Right renal cortex interstitium (tissue), 3 donors: ENCODE measurements at regions not wholly inside any gene's neighbourhood (a gene's known extent, or its start where the extent isn't known, plus 50 kb on each side); places are given as distances from the start of the nearest gene placed in this dataset.

ENCODE experiments used
- DNase-seq, 3 donors: peaks; one replicate each; pipeline ENCODE4 v3.0.0-alpha.2; 2013; ENCODE audit warnings: low read depth in 3 of 3, low spot score in 2 of 3

GRCh38 chr2:5093056-5093455 is 599.1 kb upstream of the SOX11 start:
- DNase-seq = no peak

- no peak for DNase-seq
Measured at GRCh38 chr2:5093518-5093917, 598.7 kb upstream of the SOX11 start.

- DNase-seq = no peak
Measured at GRCh38 chr2:5094192-5094591, 598.0 kb upstream of the SOX11 start.

- DNase-seq = no peak
Measured at GRCh38 chr2:5098286-5098685, 593.9 kb upstream of the SOX11 start.

GRCh38 chr2:5102823-5103222 is 589.4 kb upstream of the SOX11 start:
- DNase-seq = no peak

GRCh38 chr2:5111581-5111980 is 580.6 kb upstream of the SOX11 start:
- DNase-seq = peak in 2 of 3 donors; percentile 5 to 19

- DNase-seq = no peak
Measured at GRCh38 chr2:5119046-5119445, 573.1 kb upstream of the SOX11 start.

GRCh38 chr2:5121121-5121520 is 571.1 kb upstream of the SOX11 start:
- DNase-seq = no peak

GRCh38 chr2:5121642-5122041 is 570.5 kb upstream of the SOX11 start:
- DNase-seq = peak in 2 of 3 donors; percentile 4 to 10

GRCh38 chr2:5123582-5124196 is 568.5 kb upstream of the SOX11 start:
- DNase-seq = no peak

GRCh38 chr2:5125017-5125730 is 567.0 kb upstream of the SOX11 start:
- DNase-seq = no peak

GRCh38 chr2:5132281-5132680 is 559.9 kb upstream of the SOX11 start:
- DNase-seq = no peak

- no peak for DNase-seq
Measured at GRCh38 chr2:5140347-5140746, 551.8 kb upstream of the SOX11 start.

- no peak for DNase-seq
Measured at GRCh38 chr2:5144159-5144558, 548.0 kb upstream of the SOX11 start.

- no peak for DNase-seq
Measured at GRCh38 chr2:5145053-5145452, 547.1 kb upstream of the SOX11 start.

- DNase-seq = no peak
Measured at GRCh38 chr2:5145801-5146200, 546.4 kb upstream of the SOX11 start.

- DNase-seq = no peak
Measured at GRCh38 chr2:5148392-5149085, 543.6 kb upstream of the SOX11 start.

GRCh38 chr2:5150871-5151270 is 541.3 kb upstream of the SOX11 start:
- DNase-seq = no peak

- peak in 1 of 3 donors; percentile 13 for DNase-seq
Measured at GRCh38 chr2:5164776-5165525, 527.2 kb upstream of the SOX11 start.

GRCh38 chr2:5172923-5173322 is 519.3 kb upstream of the SOX11 start:
- no peak for DNase-seq

- DNase-seq = no peak
Measured at GRCh38 chr2:5173876-5174535, 518.2 kb upstream of the SOX11 start.
